Naive B cell (primary cell): ENCODE measurements at regions not wholly inside any gene's neighbourhood (a gene's known extent, or its start where the extent isn't known, plus 50 kb on each side); places are given as distances from the start of the nearest gene placed in this dataset.

Experiments used
- ATAC-seq, 2 donors: fragments of 150-1000 bp; cut with Tn5 transposase; 2 replicates each; pipeline ENCODE4 v1.10.0; 2021; ENCODE audit warnings: low read depth in 2 of 2, mild to moderate bottlenecking in 2 of 2, moderate library complexity in 2 of 2
- DNase-seq: peaks from one replicate; pipeline ENCODE4 v3.0.0; 2022
- H3K27ac Mint-ChIP-seq, 6 donors: one replicate each; pipeline ENCODE4 v1.8.0; 2020 to 2022; ENCODE audit warnings: mild to moderate bottlenecking in 6 of 6, mixed read lengths in 6 of 6, moderate library complexity in 5 of 6, inconsistent platforms in 2 of 6
- H3K27me3 Mint-ChIP-seq, 3 donors: one replicate each; pipeline ENCODE4 v1.8.0; 2021 to 2022; ENCODE audit warnings: mixed read lengths in 3 of 3, mild to moderate bottlenecking in 1 of 3
- H3K36me3 Mint-ChIP-seq, 2 donors: one replicate each; pipeline ENCODE4 v1.8.0; 2020 to 2022; ENCODE audit warnings: mixed read lengths in 2 of 2, inconsistent platforms in 1 of 2, mild to moderate bottlenecking in 1 of 2
- H3K4me1 Mint-ChIP-seq, 3 donors: one replicate each; pipeline ENCODE4 v1.8.0; 2020 to 2022; ENCODE audit warnings: mixed read lengths in 3 of 3, inconsistent platforms in 1 of 3, mild to moderate bottlenecking in 1 of 3, moderate library complexity in 1 of 3
- H3K4me3 Mint-ChIP-seq, 8 donors: one replicate each; pipeline ENCODE4 v1.8.0; 2020 to 2022; ENCODE audit warnings: mild to moderate bottlenecking in 8 of 8, mixed read lengths in 8 of 8, moderate library complexity in 8 of 8, inconsistent platforms in 2 of 8
- H3K9me3 Mint-ChIP-seq, 7 donors: one replicate each; pipeline ENCODE4 v1.8.0; 2020 to 2022; ENCODE audit warnings: mixed read lengths in 7 of 7, mild to moderate bottlenecking in 5 of 7, inconsistent platforms in 2 of 7, moderate library complexity in 1 of 7

- no peaks in the 10 kb centered on the region for H3K27me3 Mint-ChIP-seq
- H3K4me3 Mint-ChIP-seq: no peak overlapping the region
- ATAC-seq (peak; percentile 52 to 57), DNase-seq (no peak)
- H3K9me3 Mint-ChIP-seq: no peaks in the 10 kb centered on the region
- peaks cover 34 to 62% (median 61%) of the 10 kb centered on the region in 3 donors for H3K4me1 Mint-ChIP-seq
- H3K27ac Mint-ChIP-seq: peak overlapping the region in 5 of 6 donors; percentile 1 to 87 (median 9)
- H3K36me3 Mint-ChIP-seq: no peaks in the 10 kb centered on the region
These were observed 160.3 kb upstream of the RASGEF1B start for GRCh38 chr4:81631958-81632441.

- no peaks in the 10 kb centered on the region for H3K9me3 Mint-ChIP-seq
- peak overlapping the region in 3 of 6 donors; percentile 24 to 34 (median 34) for H3K27ac Mint-ChIP-seq
- H3K4me3 Mint-ChIP-seq: no peak overlapping the region
- no peaks in the 10 kb centered on the region for H3K36me3 Mint-ChIP-seq
- no peak for ATAC-seq
- DNase-seq: no peak
- H3K4me1 Mint-ChIP-seq: peaks cover 44 to 60% (median 58%) of the 10 kb centered on the region in 3 donors
- no peaks in the 10 kb centered on the region for H3K27me3 Mint-ChIP-seq
These were observed 157.7 kb upstream of the RASGEF1B start for GRCh38 chr4:81629366-81629765.

- no peaks in the 10 kb centered on the region for H3K9me3 Mint-ChIP-seq
- H3K27me3 Mint-ChIP-seq: no peaks in the 10 kb centered on the region
- H3K36me3 Mint-ChIP-seq: no peaks in the 10 kb centered on the region
- DNase-seq (no peak), ATAC-seq (no peak)
- H3K4me3 Mint-ChIP-seq: no peak overlapping the region
- H3K4me1 Mint-ChIP-seq: peaks cover 42 to 56% (median 55%) of the 10 kb centered on the region in 3 donors
- peak overlapping the region in 2 of 6 donors; percentile 21 to 34 for H3K27ac Mint-ChIP-seq
These were observed 156.8 kb upstream of the RASGEF1B start for GRCh38 chr4:81628489-81628888.

GRCh38 chr4:81627590-81627989, 155.9 kb upstream of the RASGEF1B start:
- H3K4me3 Mint-ChIP-seq: no peak overlapping the region
- H3K4me1 Mint-ChIP-seq: peaks cover 40 to 50% (median 49%) of the 10 kb centered on the region in 3 donors
- no peaks in the 10 kb centered on the region for H3K36me3 Mint-ChIP-seq
- H3K27ac Mint-ChIP-seq: peak overlapping the region in 3 of 6 donors; percentile 10 to 72 (median 59)
- ATAC-seq (no peak), DNase-seq (no peak)
- no peaks in the 10 kb centered on the region for H3K27me3 Mint-ChIP-seq
- H3K9me3 Mint-ChIP-seq: no peaks in the 10 kb centered on the region

GRCh38 chr4:81626851-81627250, 155.1 kb upstream of the RASGEF1B start:
- H3K36me3 Mint-ChIP-seq: no peaks in the 10 kb centered on the region
- no peak overlapping the region for H3K27ac Mint-ChIP-seq
- DNase-seq: no peak
- H3K4me3 Mint-ChIP-seq: no peak overlapping the region
- no peaks in the 10 kb centered on the region for H3K9me3 Mint-ChIP-seq
- ATAC-seq: no peak
- H3K27me3 Mint-ChIP-seq: no peaks in the 10 kb centered on the region
- peaks cover 34 to 42% (median 42%) of the 10 kb centered on the region in 3 donors for H3K4me1 Mint-ChIP-seq

GRCh38 chr4:81625422-81626417, 154.0 kb upstream of the RASGEF1B start:
- H3K27ac Mint-ChIP-seq: peak overlapping the region; percentile 4 to 97 (median 70)
- H3K4me3 Mint-ChIP-seq: peak overlapping the region in 7 of 8 donors; percentile 3 to 78 (median 36)
- peaks cover 26 to 40% (median 33%) of the 10 kb centered on the region in 3 donors for H3K4me1 Mint-ChIP-seq

GRCh38 chr4:81623434-81623833, 151.7 kb upstream of the RASGEF1B start:
- no peak for DNase-seq
- no peak overlapping the region for H3K4me3 Mint-ChIP-seq
- H3K27ac Mint-ChIP-seq: no peak overlapping the region
- no peak for ATAC-seq
- H3K36me3 Mint-ChIP-seq: no peaks in the 10 kb centered on the region
- H3K27me3 Mint-ChIP-seq: no peaks in the 10 kb centered on the region
- peaks cover 30 to 38% (median 33%) of the 10 kb centered on the region in 3 donors for H3K4me1 Mint-ChIP-seq
- H3K9me3 Mint-ChIP-seq: no peaks in the 10 kb centered on the region

More at GRCh38 chr4:81625422-81626417, 154.0 kb upstream of the RASGEF1B start:
- Mint-ChIP-seq H3K27me3 (no peaks in the 10 kb centered on the region), H3K9me3 (no peaks in the 10 kb centered on the region), H3K36me3 (no peaks in the 10 kb centered on the region)
- DNase-seq (no peak), ATAC-seq (peak; percentile 58 to 68)

GRCh38 chr4:81622474-81623184, 150.9 kb upstream of the RASGEF1B start:
- DNase-seq: no peak
- Mint-ChIP-seq H3K27ac (no peak overlapping the region), H3K4me3 (no peak overlapping the region), H3K27me3 (no peaks in the 10 kb centered on the region), H3K9me3 (no peaks in the 10 kb centered on the region), H3K4me1 (peaks cover 27 to 34% (median 29%) of the 10 kb centered on the region in 3 donors), H3K36me3 (no peaks in the 10 kb centered on the region)
- no peak for ATAC-seq

- Mint-ChIP-seq H3K4me3 (no peak overlapping the region), H3K4me1 (peaks cover 26 to 30% (median 26%) of the 10 kb centered on the region in 3 donors), H3K36me3 (no peaks in the 10 kb centered on the region), H3K27ac (no peak overlapping the region), H3K27me3 (no peaks in the 10 kb centered on the region), H3K9me3 (no peaks in the 10 kb centered on the region)
- ATAC-seq (no peak), DNase-seq (no peak)
These were observed 150.3 kb upstream of the RASGEF1B start for GRCh38 chr4:81622028-81622427.

- DNase-seq (no peak), ATAC-seq (peak; percentile 33 to 38)
- no peaks in the 10 kb centered on the region for H3K27me3 Mint-ChIP-seq
- H3K4me3 Mint-ChIP-seq: no peak overlapping the region
- no peaks in the 10 kb centered on the region for H3K36me3 Mint-ChIP-seq
- no peaks in the 10 kb centered on the region for H3K9me3 Mint-ChIP-seq
- peaks cover 26 to 30% (median 26%) of the 10 kb centered on the region in 3 donors for H3K4me1 Mint-ChIP-seq
- no peak overlapping the region for H3K27ac Mint-ChIP-seq
These were observed 149.8 kb upstream of the RASGEF1B start for GRCh38 chr4:81621490-81621889.

GRCh38 chr4:81620442-81620841, 148.7 kb upstream of the RASGEF1B start:
- no peaks in the 10 kb centered on the region for H3K9me3 Mint-ChIP-seq
- ATAC-seq (no peak), DNase-seq (no peak)
- H3K4me1 Mint-ChIP-seq: peaks cover 16 to 23% (median 17%) of the 10 kb centered on the region in 3 donors
- H3K27ac Mint-ChIP-seq: no peak overlapping the region
- no peaks in the 10 kb centered on the region for H3K36me3 Mint-ChIP-seq
- H3K4me3 Mint-ChIP-seq: no peak overlapping the region
- no peaks in the 10 kb centered on the region for H3K27me3 Mint-ChIP-seq

GRCh38 chr4:81617545-81617944, 145.8 kb upstream of the RASGEF1B start:
- Mint-ChIP-seq H3K4me3 (no peak overlapping the region), H3K4me1 (peaks cover 4 to 8% (median 5%) of the 10 kb centered on the region in 3 donors), H3K27me3 (no peaks in the 10 kb centered on the region), H3K9me3 (no peaks in the 10 kb centered on the region), H3K36me3 (no peaks in the 10 kb centered on the region), H3K27ac (no peak overlapping the region)
- ATAC-seq (no peak), DNase-seq (no peak)

- peaks cover 23 to 40% (median 33%) of the 10 kb centered on the region in 3 donors for H3K4me1 Mint-ChIP-seq
- peak overlapping the region in 1 of 6 donors; percentile 20 for H3K27ac Mint-ChIP-seq
- ATAC-seq (no peak), DNase-seq (no peak)
- H3K4me3 Mint-ChIP-seq: peak overlapping the region in 1 of 8 donors; percentile 36
- H3K36me3 Mint-ChIP-seq: no peaks in the 10 kb centered on the region
- H3K9me3 Mint-ChIP-seq: peaks cover 0 to 2% (median 0%) of the 10 kb centered on the region in 7 donors
- H3K27me3 Mint-ChIP-seq: no peaks in the 10 kb centered on the region
These were observed 139.5 kb upstream of the RASGEF1B start for GRCh38 chr4:81611221-81611620.
